Stimulated activated CD4-positive, alpha-beta T cell treated with anti-CD3 and anti-CD28 coated beads, Interleukin-15, amount 100 ng/mL, for 48 hours (primary cell): ENCODE measurements at regions not wholly inside any gene's neighbourhood (a gene's known extent, or its start where the extent isn't known, plus 50 kb on each side); places are given as distances from the start of the nearest gene placed in this dataset.
"Not testable (repeated sequence)": the region's sequence is repeated elsewhere in the genome, so short reads cannot be mapped to it uniquely, and the experiment has no call there.

ENCODE experiments used
- DNase-seq, 2 donors: peaks; one replicate each; pipeline ENCODE4 v3.0.0-alpha.2; 2020; ENCODE audit warnings: low read depth in 2 of 2

- not testable (repeated sequence) for DNase-seq
Measured at GRCh38 chr7:150101282-150101681, 221.9 kb upstream of the LRRC61 start.

GRCh38 chr7:150107283-150107682 is 215.9 kb upstream of the LRRC61 start:
- DNase-seq: not testable (repeated sequence)

GRCh38 chr7:150110375-150110820 is 212.8 kb upstream of the LRRC61 start:
- peak in 1 of 2 donors; percentile 38 for DNase-seq

DNA sequence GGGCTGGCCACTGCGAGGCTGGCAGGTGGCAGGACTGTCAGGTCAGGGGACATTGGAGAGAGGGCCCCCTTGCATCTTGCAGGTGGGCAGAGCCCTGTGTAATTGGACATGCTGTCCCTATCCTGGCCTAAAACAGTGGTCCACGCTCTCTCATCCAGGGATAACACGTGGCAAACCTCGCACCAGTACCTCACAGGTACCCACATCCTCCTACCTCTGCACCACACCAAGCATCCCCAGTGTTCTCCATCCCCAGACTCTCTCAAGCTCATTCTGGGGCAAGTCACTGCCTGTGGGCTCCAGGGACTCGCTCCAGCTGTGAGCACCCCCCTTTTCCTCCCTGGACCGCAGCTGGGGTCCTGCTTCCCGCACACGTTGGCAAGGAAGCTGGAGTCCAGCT is 212.3 kb upstream of the LRRC61 start:
- DNase-seq: not testable (repeated sequence)

DNA sequence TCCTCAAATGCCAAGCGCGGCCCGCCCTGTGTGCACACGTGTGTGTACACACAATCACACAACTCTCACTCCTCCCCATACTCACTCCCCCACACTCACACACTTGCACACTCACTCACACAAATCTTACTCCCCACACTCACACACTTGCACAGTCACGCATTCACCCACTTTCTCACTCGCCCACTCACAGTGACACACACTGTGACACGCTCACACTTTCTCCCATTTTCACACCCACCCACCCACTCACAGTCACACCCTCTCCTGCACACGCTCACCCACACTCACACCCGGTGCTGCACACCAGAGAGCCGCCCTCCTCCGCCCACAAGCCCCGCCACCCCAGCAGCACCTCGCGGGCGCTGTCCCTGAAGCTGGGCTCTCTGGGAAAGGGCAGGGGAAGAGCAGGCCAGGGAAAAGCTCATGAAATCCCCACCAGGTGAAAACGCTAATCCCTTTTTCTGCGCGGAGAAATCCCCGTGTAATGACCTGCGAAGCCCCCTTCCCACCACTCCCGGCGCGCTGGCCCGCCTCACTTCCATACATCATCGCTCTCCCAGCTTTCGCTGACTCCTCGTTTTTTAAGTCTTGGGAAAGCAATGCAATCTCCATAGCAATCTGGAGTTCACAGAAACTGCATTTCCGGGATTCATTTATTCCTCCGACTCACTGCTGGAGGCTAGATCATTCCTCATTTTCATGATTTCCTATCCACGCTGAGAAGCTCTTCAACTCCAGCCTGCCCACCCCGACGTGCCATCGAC is 211.6 kb upstream of the LRRC61 start:
- not testable (repeated sequence) for DNase-seq

- not testable (repeated sequence) for DNase-seq
Measured at GRCh38 chr7:150113301-150113700, 209.9 kb upstream of the LRRC61 start.

GRCh38 chr7:150114591-150114990 is 208.6 kb upstream of the LRRC61 start:
- not testable (repeated sequence) for DNase-seq

DNA sequence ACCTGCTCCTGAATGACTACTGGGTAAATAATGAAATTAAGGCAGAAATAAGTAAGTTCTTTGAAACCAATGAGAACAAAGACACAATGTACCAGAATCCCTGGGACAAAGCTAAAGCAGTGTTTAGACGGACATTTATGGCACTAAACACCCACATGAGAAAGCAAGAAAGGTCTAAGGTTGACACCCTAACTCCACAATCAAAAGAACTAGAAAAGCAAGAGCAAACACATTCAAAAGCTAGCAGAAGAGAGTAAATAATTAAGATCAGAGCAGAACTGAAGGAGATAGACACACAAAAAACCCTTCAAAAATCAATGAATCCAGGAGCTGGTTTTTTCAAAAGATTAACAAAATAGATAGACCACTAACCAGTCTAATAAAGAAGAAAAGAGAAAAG is 203.2 kb upstream of the LRRC61 start:
- not testable (repeated sequence) for DNase-seq

GRCh38 chr7:150125831-150126230 is 197.3 kb upstream of the LRRC61 start:
- not testable (repeated sequence) for DNase-seq

DNA sequence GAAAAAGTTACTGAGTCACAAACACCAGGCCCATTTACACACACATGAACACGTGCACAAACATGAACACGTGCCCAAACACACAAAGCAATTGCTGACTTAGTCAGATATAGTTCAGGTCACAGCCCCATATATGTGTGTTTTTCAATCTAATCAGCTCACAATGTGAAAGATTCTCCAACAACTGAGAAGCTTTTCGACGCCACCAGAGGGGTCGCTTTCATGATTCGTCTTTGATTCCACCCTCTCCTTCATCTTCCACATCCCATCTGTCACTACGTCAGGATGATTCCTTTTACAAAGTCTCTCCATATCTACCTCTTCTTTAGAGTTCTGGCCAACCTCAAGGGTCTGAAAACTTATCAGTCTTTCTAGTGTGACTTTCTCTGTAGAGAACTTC is 188.7 kb upstream of the LRRC61 start:
- DNase-seq: not testable (repeated sequence)

GRCh38 chr7:150135620-150136190 is 187.4 kb upstream of the LRRC61 start:
- DNase-seq: not testable (repeated sequence)

DNA sequence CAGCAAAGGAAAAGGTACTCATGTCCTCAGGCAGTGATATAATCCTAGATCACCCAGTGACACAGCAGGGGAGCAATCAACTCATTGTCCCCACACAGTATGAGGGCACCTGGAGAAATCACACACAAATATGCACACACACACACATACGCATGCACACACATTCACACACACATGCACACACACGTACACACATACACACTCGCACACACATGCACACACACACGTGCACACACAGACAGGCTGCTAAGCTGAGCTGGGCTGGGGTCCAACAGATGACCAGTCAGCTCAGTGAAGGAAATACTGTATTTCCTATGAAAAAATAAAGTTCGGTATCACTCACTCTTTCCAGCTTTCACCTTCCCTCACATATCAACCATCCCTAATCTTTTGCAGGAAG is 183.3 kb upstream of the LRRC61 start:
- DNase-seq: not testable (repeated sequence)

DNA sequence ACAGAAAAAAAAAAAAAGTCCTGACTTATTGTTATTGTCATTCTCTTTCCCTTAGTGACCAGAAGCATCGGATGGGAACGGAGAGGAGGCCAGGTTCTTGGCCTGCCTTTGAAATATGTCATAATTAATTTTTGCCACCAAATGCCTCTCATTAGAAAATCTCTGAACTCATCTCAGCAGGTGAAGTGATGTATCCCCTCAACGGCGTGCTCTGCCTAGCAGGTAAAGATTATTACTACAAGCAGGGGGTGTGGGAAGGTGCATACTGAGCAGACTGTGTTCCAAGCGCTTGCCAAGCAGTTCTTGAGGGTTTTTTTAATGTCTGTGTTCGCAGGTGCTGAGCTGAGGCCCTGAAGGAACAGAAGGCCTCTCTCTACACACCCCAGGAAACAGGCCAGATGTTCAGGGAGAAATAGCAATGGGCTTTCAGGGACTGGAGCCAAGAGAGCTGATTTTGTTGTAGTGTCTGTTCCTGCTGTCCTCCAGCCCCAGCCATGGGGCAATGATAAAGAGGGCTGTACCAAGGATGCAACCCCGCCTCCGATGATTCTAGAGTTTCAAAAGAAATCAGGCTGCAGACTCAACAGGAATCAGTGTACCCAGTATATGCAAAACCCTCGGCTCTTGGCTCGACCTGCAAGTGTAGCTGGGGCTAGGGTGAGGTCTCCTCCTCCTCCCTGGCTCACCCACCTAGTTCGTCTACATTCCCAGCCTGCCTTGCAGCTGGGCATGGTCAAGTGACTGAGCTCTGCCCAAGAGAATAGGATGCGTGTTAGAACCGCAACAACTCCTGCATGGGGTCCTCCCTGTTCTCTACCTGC is 181.4 kb upstream of the LRRC61 start:
- DNase-seq: not testable (repeated sequence)

GRCh38 chr7:150146124-150146523 is 177.0 kb upstream of the LRRC61 start:
- DNase-seq: not testable (repeated sequence)

DNA sequence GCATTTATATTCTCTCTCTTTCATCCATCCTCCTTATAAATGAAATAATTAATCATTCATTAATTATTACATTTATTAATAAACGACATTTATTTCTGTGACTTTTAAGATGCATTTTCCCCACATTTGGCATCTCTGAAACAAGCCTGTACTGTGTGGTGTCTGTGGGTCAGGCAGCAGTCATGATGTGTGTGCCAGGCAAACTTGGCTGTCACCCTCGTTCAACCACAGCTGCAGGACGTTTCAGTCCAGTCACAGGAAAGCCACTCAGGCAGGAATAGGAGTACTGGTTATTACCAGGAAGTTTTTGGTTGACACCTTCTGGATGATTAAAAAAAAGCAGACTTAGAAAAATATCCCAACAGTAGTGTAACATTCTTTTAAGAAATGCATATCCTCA is 175.6 kb upstream of the LRRC61 start:
- not testable (repeated sequence) for DNase-seq

DNA sequence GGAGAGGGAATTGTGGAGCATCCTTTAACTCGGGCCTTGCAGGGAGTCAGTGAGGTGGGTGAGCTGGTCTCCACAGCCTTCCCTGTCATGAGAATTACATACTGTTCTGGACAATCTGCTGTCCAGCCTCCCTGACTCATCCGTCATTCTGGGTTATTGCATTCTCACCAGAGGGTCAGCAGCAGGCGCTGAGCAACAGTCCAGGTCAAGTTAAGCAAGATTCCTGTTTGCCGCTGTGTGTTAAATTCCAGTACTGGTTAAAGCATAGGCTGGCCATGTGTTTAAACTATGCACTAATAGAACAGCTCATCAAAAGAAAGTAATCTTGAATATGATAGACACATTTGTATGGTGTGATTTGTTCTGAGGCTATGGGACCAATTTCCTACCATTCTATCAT is 167.1 kb upstream of the LRRC61 start:
- not testable (repeated sequence) for DNase-seq

GRCh38 chr7:150158696-150159095 is 164.5 kb upstream of the LRRC61 start:
- not testable (repeated sequence) for DNase-seq

DNA sequence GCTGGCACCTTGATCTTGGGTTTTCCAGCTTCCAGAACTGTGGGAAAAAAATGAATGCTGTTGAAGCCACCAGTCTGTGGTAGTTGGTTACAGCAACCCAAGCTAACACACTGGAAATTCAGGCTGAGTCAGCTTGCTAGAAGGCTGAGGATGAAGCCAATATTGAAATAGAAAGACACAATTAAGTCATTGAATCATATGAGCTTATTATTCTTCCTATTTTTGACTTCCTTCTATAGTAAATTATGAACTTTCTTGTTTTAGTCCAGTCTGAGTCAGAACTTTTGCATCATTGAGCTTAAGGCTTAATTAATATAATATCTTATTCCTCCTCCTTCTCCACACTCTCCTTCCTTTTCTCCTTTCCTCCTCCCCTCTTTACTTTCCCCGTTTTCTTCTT is 153.6 kb upstream of the LRRC61 start:
- not testable (repeated sequence) for DNase-seq

DNA sequence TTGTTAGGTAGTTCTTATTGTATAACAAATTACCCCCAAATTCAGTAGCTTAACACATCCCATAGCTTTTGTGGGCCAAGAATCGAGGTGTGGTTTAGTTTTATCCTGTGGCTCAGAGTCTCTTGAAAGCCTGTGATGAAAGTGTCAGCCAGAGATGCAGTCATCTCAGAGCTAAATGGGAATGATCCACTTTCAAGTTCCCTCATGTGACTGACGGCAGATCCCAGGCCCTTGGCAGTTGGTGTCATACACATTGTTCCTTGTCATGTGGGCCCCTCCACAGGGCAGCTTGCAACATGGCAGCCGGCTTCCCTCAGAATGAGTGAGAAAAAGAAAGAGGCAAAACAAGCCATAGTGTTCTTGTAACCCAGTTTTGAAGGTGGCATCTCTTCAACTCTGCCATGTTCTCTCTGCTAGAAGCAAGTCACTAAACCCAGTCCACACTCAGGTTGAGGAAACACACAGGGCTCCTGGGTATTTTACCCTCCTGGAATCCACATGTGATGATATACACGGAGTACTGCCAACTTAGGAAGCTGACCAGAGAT is 153.1 kb upstream of the LRRC61 start:
- DNase-seq: not testable (repeated sequence)

DNA sequence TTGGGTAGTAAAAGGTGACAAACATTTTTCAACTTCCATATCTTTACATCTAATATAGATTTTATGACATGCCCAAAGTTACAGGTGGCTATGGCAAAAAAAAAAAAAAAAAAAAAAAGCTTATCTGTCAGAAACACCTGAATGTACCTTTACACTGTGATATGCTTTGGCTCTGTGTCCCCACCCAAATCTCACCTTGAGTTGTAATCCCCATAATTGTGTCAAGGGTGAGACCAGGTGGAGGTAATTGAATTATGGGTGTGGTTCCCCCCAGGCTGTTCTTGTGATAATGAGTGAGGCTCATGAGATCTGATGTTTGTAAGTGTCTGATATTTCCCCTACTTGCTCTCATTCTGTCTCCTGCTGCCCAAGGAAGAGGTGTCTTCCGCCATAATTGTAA is 139.6 kb upstream of the LRRC61 start:
- DNase-seq: not testable (repeated sequence)

DNA sequence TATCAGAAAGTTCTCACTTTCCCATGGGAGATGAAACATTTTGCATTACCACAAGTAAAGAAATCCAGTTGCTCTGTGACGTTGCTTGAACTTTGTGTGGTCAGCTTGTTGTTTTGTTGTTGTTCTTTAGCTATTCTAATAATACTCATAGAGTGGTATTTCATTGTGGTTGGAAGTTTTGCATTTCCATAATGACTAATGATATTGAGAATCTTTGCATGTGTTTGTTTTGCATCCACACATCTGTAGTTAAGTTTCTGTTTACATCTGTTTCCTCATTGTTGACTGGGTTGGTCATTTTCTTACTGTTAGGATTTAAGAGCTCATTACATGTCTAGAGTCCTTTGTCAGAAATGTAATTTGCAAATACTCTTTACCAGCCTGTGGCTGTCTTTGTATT is 133.2 kb upstream of the LRRC61 start:
- DNase-seq: not testable (repeated sequence)

- DNase-seq: not testable (repeated sequence)
Measured at GRCh38 chr7:150192541-150192940, 130.6 kb upstream of the LRRC61 start.
